HFFc6 (cell line): ENCODE measurements at regions not wholly inside any gene's neighbourhood (a gene's known extent, or its start where the extent isn't known, plus 50 kb on each side); places are given as distances from the start of the nearest gene placed in this dataset.

Experiments
- DNase-seq: peaks from one replicate; pipeline ENCODE4 v3.0.0-alpha.2; 2018
- H3K27ac Mint-ChIP-seq: 2 replicates; pipeline ENCODE4 v1.8.0; 2020; ENCODE audit warnings: mild to moderate bottlenecking, mixed read lengths
- H3K27me3 Mint-ChIP-seq: 2 replicates; pipeline ENCODE4 v1.8.0; 2021; ENCODE audit warnings: mild to moderate bottlenecking, moderate library complexity, mixed read lengths; ENCODE audit not compliant: insufficient read depth
- H3K36me3 Mint-ChIP-seq: 2 replicates; pipeline ENCODE4 v1.8.0; 2021; ENCODE audit warnings: low read depth, mixed read lengths
- H3K4me1 Mint-ChIP-seq: 2 replicates; pipeline ENCODE4 v1.8.0; 2020; ENCODE audit warnings: low read depth, mixed read lengths
- H3K4me3 Mint-ChIP-seq: 2 replicates; pipeline ENCODE4 v1.8.0; 2020; ENCODE audit warnings: mild to moderate bottlenecking, moderate library complexity, mixed read lengths
- H3K9me3 Mint-ChIP-seq: 2 replicates; pipeline ENCODE4 v1.8.0; 2020; ENCODE audit warnings: mild to moderate bottlenecking, mixed read lengths
- TF ChIP-seq, protein P1 (sequence below): fragments of 200-600 bp; sonication (generic); IDR thresholded peaks from 2 replicates; pipeline ENCODE4 v1.5.0; 2021; ENCODE audit warnings: antibody characterized with exemption, mild to moderate bottlenecking

DNA sequence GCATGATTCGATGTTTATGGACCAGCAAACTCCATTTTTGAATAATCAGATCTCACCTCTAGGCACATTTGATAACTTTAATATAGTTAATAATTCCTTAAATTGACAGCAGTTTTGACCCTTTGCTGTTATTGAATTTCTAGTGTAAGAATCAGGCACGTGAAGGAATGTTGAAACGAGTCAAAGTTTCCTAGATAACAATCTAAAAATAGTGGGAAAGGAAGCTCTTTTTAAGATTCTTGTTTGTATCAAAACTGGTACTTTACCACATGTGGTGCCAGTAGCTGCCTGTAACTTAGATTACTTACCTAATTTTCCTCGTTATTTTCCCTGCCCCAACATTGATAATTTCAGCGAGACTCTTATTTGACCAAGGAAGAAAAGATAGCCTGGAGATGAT lies 757.8 kb upstream of the KCND2 start:
- TF ChIP-seq, protein P1, sequence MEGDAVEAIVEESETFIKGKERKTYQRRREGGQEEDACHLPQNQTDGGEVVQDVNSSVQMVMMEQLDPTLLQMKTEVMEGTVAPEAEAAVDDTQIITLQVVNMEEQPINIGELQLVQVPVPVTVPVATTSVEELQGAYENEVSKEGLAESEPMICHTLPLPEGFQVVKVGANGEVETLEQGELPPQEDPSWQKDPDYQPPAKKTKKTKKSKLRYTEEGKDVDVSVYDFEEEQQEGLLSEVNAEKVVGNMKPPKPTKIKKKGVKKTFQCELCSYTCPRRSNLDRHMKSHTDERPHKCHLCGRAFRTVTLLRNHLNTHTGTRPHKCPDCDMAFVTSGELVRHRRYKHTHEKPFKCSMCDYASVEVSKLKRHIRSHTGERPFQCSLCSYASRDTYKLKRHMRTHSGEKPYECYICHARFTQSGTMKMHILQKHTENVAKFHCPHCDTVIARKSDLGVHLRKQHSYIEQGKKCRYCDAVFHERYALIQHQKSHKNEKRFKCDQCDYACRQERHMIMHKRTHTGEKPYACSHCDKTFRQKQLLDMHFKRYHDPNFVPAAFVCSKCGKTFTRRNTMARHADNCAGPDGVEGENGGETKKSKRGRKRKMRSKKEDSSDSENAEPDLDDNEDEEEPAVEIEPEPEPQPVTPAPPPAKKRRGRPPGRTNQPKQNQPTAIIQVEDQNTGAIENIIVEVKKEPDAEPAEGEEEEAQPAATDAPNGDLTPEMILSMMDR = no peak

DNA sequence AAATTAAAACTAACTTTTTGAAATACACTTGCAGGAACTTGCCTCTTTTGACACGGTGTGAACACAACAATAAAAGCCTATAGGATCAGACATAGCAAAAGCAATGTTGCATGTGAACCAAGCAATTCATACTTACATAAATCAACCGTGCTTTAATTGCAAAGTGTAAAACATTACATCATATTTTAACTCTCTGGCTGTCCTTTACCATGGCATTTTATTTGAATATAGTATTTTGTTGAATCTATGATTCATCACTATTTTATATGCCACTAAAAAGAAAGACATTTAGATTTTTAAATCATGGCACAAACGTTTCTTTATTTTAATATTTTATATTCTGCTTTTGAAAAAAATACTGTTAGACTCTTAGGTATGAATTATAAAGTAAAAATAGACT lies 757.0 kb upstream of the KCND2 start:
- Mint-ChIP-seq H3K4me3 (no peak overlapping the region), H3K27me3 (no peaks in the 10 kb centered on the region; the same call in 1 of the 2 replicates), H3K36me3 (no peaks in the 10 kb centered on the region), H3K4me1 (no peaks in the 10 kb centered on the region), H3K27ac (no peak overlapping the region), H3K9me3 (peaks cover 9% of the 10 kb centered on the region)
- TF ChIP-seq, protein P1 = no peak
- no peak for DNase-seq

More for the DNA sequence above, 757.8 kb upstream of the KCND2 start:
- H3K4me3 Mint-ChIP-seq = no peak overlapping the region
- no peaks in the 10 kb centered on the region; the same call in 1 of the 2 replicates for H3K27me3 Mint-ChIP-seq
- H3K4me1 Mint-ChIP-seq = no peaks in the 10 kb centered on the region
- H3K27ac Mint-ChIP-seq = no peak overlapping the region
- H3K36me3 Mint-ChIP-seq = no peaks in the 10 kb centered on the region
- DNase-seq = no peak
- peaks cover 12% of the 10 kb centered on the region for H3K9me3 Mint-ChIP-seq

DNA sequence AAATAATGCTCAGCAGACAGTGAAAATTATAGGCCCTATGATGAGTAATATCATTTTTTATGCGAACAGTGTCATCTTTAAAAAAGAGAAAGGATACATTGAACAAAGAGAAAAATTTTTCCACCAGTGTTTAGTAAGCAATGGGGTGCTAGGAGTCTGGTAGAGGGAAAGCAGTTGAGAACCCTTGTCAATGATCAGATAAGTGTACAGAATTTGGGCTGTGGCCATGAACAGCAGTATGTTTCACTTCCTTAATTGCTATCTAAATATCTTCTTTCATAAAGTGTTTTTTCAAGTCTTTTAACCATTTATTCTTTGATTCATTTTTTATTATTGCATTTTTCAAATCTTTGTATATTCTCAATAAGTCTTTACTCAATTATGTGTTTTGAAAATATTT lies 750.7 kb upstream of the KCND2 start:
- no peaks in the 10 kb centered on the region for H3K27me3 Mint-ChIP-seq
- H3K27ac Mint-ChIP-seq = no peak overlapping the region
- H3K9me3 Mint-ChIP-seq = peaks cover 23% of the 10 kb centered on the region
- no peak overlapping the region for H3K4me3 Mint-ChIP-seq
- H3K4me1 Mint-ChIP-seq = no peaks in the 10 kb centered on the region
- DNase-seq = no peak
- TF ChIP-seq, protein P1 = no peak
- no peaks in the 10 kb centered on the region for H3K36me3 Mint-ChIP-seq

DNA sequence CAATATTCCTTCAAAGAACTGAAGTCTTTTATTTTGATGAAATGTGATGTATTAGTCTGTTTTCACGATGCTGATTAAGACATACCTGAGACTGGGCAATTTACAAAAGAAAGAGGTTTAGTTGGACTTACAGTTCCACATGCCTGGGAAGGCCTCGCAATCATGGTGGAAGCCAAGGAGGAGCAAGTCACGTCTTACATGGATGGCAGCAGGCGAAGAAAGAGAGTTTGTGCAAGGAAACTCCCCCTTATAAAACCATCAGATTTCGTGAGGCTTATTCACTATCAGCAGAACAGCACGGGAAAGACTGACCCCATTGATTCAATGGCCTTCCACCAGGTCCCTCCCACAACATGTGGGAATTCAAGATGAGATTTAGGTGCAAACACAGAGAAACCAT lies 750.3 kb upstream of the KCND2 start:
- Mint-ChIP-seq H3K36me3 (no peaks in the 10 kb centered on the region), H3K9me3 (peaks cover 26% of the 10 kb centered on the region), H3K27me3 (no peaks in the 10 kb centered on the region), H3K4me1 (no peaks in the 10 kb centered on the region), H3K4me3 (no peak overlapping the region), H3K27ac (no peak overlapping the region)
- TF ChIP-seq, protein P1 = no peak
- no peak for DNase-seq

DNA sequence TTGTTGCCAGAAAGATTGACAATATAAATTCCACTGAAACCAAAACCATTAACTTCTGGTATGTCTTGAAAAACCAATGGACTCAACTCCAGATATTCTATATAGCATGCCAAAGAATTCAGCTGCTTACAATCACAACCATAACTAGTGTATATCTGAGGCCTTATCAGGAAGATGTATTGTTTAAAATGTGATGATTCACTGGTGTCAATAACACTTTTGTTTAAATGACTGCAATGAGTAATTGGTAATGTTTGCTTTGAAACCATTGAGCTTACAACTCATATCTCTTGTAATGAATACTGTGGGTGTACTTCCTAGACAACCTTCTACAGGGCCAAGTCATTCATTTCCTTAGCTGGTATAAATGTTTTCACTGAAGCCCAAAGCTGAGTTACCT lies 727.9 kb upstream of the KCND2 start:
- TF ChIP-seq, protein P1 = no peak
- Mint-ChIP-seq H3K4me3 (no peak overlapping the region), H3K27me3 (no peaks in the 10 kb centered on the region; the same call in 1 of the 2 replicates), H3K27ac (no peak overlapping the region), H3K36me3 (no peaks in the 10 kb centered on the region), H3K4me1 (no peaks in the 10 kb centered on the region), H3K9me3 (peaks cover 28% of the 10 kb centered on the region)
- no peak for DNase-seq

DNA sequence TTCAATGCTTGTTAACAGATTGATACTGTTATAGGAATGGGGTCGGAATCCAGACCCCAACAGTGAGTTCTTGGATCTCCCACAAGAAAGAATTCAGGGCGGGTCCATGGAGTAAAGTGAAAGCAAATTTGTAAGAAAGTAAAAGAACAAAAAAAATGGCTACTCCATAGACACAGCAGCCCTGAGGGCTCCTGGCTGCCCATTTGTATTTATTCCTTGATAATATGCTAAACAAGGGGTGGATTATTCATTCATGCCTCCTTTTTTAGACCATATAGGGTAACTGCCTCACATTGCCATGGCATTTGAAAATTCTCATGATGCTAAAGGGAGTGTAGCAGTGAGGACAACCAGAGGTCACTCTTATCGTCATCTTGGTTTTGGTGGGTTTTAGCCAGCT lies 717.2 kb upstream of the KCND2 start:
- TF ChIP-seq, protein P1 = no peak
- Mint-ChIP-seq H3K9me3 (peaks cover 19% of the 10 kb centered on the region), H3K4me3 (no peak overlapping the region), H3K4me1 (no peaks in the 10 kb centered on the region), H3K27me3 (no peaks in the 10 kb centered on the region), H3K27ac (no peak overlapping the region), H3K36me3 (no peaks in the 10 kb centered on the region)
- no peak for DNase-seq
